ENCODE measurements at regions not wholly inside any gene's neighbourhood (a gene's known extent, or its start where the extent isn't known, plus 50 kb on each side); places are given as distances from the start of the nearest gene placed in this dataset.
"Not testable (repeated sequence)": the region's sequence is repeated elsewhere in the genome, so short reads cannot be mapped to it uniquely, and the experiment has no call there.

DNA sequence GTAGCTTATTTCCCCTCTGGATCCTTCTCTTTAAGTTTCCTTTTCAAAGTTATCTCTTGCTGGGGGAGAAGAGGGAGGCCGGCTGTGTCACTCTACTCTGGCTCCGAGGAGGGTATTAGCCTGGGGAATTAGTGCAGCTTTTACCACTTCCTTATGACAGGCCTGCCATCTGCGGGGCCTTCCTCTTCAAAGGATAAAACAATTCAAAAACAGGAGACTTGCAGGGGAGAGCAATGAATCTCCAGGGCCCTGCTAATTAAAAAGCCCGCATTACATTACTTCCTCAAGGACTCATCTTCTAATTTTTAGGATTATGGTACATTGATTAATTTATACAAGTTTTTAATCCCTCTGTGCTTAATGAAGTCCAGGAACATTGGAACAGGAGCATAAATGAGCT lies 190.9 kb upstream of the CDH5 start:
- DNase-seq (ENCODE audit: low read depth), result no peak
- no peak for TF ChIP-seq CTCF (IDR thresholded peaks at IDR 0.05; ENCODE audit: low read length, missing control alignments)

DNA sequence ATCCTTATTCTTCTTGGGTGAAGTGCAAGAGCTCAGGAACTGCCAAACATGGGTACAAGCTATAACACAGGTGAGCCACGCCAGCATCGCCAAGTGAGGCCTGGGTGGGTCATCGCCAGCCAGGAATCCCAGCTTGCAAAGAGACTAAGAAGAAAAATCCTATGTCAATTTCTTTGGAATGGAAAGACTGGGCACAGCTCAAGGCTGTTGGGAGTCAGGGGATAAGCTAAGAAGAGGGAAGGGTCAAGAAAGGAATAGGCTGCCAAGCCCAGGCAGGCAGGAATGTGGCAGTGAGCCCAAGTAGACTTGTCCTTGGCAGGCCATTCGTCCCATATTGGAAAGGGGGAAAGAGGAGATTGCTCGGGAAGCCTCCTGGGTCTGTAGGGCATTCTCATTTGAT lies 191.4 kb upstream of the CDH5 start:
- DNase-seq (ENCODE audit: low read depth), result no peak
- no peak overlapping the region for H3K4me3 ChIP-seq (replicated peaks; ENCODE audit: low read depth, low read length)
- no peak for TF ChIP-seq CTCF (IDR thresholded peaks at IDR 0.05; ENCODE audit: low read length, missing control alignments)

More for the DNA sequence above, 190.9 kb upstream of the CDH5 start:
- no peak overlapping the region for H3K4me3 ChIP-seq (replicated peaks; ENCODE audit: low read depth, low read length)

DNA sequence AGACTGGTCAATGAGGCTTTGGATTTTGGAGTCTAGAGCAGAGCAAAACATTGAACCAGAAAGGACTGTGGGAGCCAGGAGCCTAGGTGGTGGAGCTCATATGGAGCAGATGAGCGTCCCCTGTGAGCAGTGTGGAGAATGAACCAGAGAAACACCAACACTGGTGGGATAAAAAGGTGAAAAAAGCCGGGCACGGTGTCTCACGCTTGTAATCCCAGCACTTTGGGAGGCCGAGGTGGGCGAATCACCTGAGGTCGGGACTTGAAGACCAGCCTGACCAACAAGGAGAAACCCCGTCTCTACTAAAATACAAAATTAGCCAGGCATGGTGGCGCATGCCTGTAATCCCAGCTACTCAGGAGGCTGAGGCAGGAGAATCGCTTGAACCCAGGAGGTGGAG lies 192.7 kb upstream of the CDH5 start:
- DNase-seq (ENCODE audit: low read depth); H3K4me3 ChIP-seq (replicated peaks; ENCODE audit: low read depth, low read length): not testable (repeated sequence)

DNA sequence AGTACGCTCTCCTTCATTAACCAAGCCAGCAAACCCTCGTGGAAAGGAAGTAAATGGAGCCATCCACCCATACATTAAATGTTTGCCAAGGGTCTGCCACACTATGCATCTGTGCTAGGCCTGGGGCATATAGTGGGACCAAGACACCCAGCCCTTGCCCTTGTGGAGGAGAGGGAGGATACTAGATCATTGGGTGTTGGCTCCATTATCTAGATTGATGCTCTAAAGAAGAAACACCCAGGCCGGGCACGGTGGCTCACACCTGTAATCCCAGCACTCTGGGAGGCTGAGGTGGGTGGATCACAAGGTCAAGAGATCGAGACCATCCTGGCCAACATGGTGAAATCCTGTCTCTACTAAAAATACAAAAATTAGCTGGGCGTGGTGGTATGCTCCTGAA lies 193.3 kb upstream of the CDH5 start:
- DNase-seq (ENCODE audit: low read depth); H3K4me3 ChIP-seq (replicated peaks; ENCODE audit: low read depth, low read length): not testable (repeated sequence)

DNA sequence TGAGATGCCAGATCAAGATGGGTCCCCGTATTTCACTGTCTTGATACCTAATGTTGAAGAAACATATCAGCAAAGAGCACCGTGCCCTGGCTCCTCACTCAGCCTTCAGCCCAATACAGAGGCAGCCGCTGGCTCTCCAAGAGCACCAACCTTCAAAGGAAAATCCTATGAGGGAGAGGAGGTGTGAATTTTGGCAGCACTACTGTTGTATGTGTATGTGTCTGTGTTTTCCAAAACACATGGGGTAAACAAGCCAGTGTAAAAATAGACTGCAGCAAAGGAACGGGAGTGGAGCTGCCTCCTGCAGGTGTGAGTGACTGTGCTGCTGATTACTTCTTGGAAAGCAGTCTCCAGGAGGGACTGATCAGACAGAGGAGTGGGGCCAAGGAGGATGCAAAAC lies 194.0 kb upstream of the CDH5 start:
- H3K4me3 ChIP-seq (replicated peaks; ENCODE audit: low read depth, low read length), result no peak overlapping the region
- no peak for DNase-seq (ENCODE audit: low read depth)
- TF ChIP-seq CTCF (IDR thresholded peaks at IDR 0.05; ENCODE audit: low read length, missing control alignments), result no peak

- no peak overlapping the region for H3K4me3 ChIP-seq (replicated peaks; ENCODE audit: low read depth, low read length)
- no peak for DNase-seq (ENCODE audit: low read depth)
- no peak for TF ChIP-seq CTCF (IDR thresholded peaks at IDR 0.05; ENCODE audit: low read length, missing control alignments)
Observed at GRCh38 chr16:66171578-66171977, 194.9 kb upstream of the CDH5 start.

DNA sequence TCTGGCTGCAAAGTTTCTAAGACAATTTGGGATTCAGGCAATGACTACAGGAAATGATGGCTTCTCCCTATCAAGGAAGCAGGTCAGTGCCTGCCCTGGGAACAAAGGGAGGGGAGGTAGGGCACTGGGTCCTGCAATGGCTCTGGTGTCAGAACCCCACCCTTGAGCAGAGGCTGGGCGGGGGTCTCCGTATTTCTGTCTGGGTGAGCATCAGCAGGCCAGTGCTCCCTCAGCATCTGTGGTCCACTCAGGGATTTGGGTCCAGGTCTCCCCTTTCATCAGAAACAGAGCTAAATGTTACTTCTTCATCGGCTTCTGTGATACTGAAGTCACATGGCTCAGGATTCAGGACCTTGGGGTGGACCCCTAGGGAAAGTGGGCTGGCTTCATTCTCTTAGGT lies 195.5 kb upstream of the CDH5 start:
- no peak for TF ChIP-seq CTCF (IDR thresholded peaks at IDR 0.05; ENCODE audit: low read length, missing control alignments)
- DNase-seq (ENCODE audit: low read depth), result no peak
- no peak overlapping the region for H3K4me3 ChIP-seq (replicated peaks; ENCODE audit: low read depth, low read length)

GRCh38 chr16:66169817-66170216 lies 196.7 kb upstream of the CDH5 start:
- no peak for TF ChIP-seq CTCF (IDR thresholded peaks at IDR 0.05; ENCODE audit: low read length, missing control alignments)
- no peak for DNase-seq (ENCODE audit: low read depth)
- no peak overlapping the region for H3K4me3 ChIP-seq (replicated peaks; ENCODE audit: low read depth, low read length)
